ENCODE measurements at regions not wholly inside any gene's neighbourhood (a gene's known extent, or its start where the extent isn't known, plus 50 kb on each side); places are given as distances from the start of the nearest gene placed in this dataset.

- no peak for TF ChIP-seq POLR2A (IDR thresholded peaks at IDR 0.05)
- TF ChIP-seq EP300 (IDR thresholded peaks at IDR 0.05): no peak
- TF ChIP-seq, protein P1, sequence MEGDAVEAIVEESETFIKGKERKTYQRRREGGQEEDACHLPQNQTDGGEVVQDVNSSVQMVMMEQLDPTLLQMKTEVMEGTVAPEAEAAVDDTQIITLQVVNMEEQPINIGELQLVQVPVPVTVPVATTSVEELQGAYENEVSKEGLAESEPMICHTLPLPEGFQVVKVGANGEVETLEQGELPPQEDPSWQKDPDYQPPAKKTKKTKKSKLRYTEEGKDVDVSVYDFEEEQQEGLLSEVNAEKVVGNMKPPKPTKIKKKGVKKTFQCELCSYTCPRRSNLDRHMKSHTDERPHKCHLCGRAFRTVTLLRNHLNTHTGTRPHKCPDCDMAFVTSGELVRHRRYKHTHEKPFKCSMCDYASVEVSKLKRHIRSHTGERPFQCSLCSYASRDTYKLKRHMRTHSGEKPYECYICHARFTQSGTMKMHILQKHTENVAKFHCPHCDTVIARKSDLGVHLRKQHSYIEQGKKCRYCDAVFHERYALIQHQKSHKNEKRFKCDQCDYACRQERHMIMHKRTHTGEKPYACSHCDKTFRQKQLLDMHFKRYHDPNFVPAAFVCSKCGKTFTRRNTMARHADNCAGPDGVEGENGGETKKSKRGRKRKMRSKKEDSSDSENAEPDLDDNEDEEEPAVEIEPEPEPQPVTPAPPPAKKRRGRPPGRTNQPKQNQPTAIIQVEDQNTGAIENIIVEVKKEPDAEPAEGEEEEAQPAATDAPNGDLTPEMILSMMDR (IDR thresholded peaks at IDR 0.05): no peak
- H3K4me1 ChIP-seq: no peaks in the 10 kb centered on the region
- no peaks in the 10 kb centered on the region for H3K36me3 ChIP-seq
- no peak overlapping the region for H3K4me3 ChIP-seq
- H3K9me3 ChIP-seq: no peaks in the 10 kb centered on the region
- no peak for DNase-seq (ENCODE audit: low spot score in 2 of 2)
- WGBS, 2 donors: 85 to 92% methylated on average over 3 of the region's 3 CpGs
- H3K27me3 ChIP-seq: no peaks in the 10 kb centered on the region
- H3K27ac ChIP-seq: no peak overlapping the region
These were observed 345.1 kb downstream of the LMO4 start for GRCh38 chr1:87673748-87674147.

DNA sequence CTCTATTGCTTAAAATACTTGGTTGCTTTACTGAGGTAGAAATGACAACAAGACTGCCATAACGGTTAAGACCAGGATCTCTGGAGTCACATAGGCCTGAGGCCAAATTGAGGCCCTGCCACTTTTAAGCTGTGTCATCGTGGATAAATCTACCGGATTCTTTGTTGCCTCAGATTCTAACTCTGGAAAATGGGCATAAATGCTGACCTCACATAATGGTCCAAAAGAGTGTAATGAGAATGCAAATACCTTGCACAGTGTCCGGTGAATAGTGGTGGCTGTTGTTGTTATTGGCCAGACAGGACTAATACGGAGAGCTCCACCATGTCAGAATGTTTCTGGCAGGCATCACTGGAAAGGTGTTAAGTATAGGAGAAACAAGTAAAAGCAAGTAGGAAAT lies 346.1 kb downstream of the LMO4 start:
- DNase-seq (ENCODE audit: low spot score in 2 of 2): no peak
- no peak overlapping the region for H3K4me3 ChIP-seq
- H3K4me1 ChIP-seq: no peaks in the 10 kb centered on the region
- WGBS, 2 donors: 89 to 93% methylated on average over 5 of the region's 5 CpGs
- no peak overlapping the region for H3K27ac ChIP-seq
- no peaks in the 10 kb centered on the region for H3K27me3 ChIP-seq
- peaks cover 0 to 4% (median 0%) of the 10 kb centered on the region in 4 donors for H3K9me3 ChIP-seq
- TF ChIP-seq POLR2A (IDR thresholded peaks at IDR 0.05): no peak
- no peak for TF ChIP-seq EP300 (IDR thresholded peaks at IDR 0.05)
- TF ChIP-seq, protein P1 (IDR thresholded peaks at IDR 0.05): no peak
- H3K36me3 ChIP-seq: no peaks in the 10 kb centered on the region

DNA sequence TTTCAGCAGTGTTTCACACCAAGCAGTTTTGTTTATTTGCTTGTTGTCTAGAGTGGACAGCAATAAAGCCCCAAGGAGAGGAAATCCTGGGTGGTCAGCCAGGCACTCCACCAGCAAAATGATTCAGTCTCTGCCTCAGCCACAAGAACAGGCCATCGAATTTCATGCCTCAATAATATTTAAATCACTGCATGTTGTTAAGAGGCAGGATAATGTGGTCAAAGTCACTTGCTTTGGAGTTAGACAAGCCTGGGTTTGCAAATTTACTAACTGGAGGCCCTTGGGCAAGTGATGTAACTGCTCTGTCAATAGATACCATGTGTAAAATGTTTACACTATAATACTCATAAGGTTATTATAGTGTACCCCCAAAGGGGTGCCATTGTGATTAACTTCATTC lies 349.6 kb downstream of the LMO4 start:
- TF ChIP-seq EP300 (IDR thresholded peaks at IDR 0.05) (no peak), POLR2A (IDR thresholded peaks at IDR 0.05) (no peak)
- TF ChIP-seq, protein P1 (IDR thresholded peaks at IDR 0.05): no peak
- no peaks in the 10 kb centered on the region for H3K4me1 ChIP-seq
- no peak for DNase-seq (ENCODE audit: low spot score in 2 of 2)
- H3K36me3 ChIP-seq: no peaks in the 10 kb centered on the region
- H3K9me3 ChIP-seq: peaks cover 0 to 4% (median 0%) of the 10 kb centered on the region in 4 donors
- no peak overlapping the region for H3K4me3 ChIP-seq
- no peak overlapping the region for H3K27ac ChIP-seq
- 23% methylated on average over 1 of the region's 1 CpG for WGBS, 2 donors
- H3K27me3 ChIP-seq: no peaks in the 10 kb centered on the region

DNA sequence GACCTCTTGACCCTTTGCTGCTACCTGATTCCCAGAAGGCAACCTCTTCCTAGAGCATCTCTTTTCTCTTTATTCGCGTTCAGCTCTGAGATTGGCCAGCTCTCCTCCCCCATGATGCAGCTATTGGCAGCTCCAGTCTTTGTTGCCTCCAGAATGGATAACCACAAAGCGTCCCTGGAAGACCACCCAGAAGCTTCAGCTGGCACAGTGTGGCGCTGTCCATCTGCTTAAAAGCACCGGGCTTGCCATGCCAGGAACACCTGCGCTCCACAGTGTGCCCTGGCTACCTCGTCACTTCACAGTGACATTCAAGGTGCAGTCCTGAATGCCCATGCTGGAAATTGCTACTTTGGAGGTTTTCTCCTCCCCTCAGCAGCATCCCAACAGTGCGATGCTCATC lies 353.9 kb downstream of the LMO4 start:
- peaks cover 0 to 13% (median 0%) of the 10 kb centered on the region in 4 donors for H3K4me1 ChIP-seq
- DNase-seq (ENCODE audit: low spot score in 2 of 2): no peak
- TF ChIP-seq POLR2A (IDR thresholded peaks at IDR 0.05) (no peak), EP300 (IDR thresholded peaks at IDR 0.05) (no peak)
- TF ChIP-seq, protein P1 (IDR thresholded peaks at IDR 0.05): no peak
- H3K27me3 ChIP-seq: no peaks in the 10 kb centered on the region
- no peaks in the 10 kb centered on the region for H3K36me3 ChIP-seq
- H3K4me3 ChIP-seq: no peak overlapping the region
- WGBS, 2 donors: 85 to 88% methylated on average over 8 of the region's 8 CpGs
- peaks cover 0 to 4% (median 0%) of the 10 kb centered on the region in 4 donors for H3K9me3 ChIP-seq
- H3K27ac ChIP-seq: no peak overlapping the region

DNA sequence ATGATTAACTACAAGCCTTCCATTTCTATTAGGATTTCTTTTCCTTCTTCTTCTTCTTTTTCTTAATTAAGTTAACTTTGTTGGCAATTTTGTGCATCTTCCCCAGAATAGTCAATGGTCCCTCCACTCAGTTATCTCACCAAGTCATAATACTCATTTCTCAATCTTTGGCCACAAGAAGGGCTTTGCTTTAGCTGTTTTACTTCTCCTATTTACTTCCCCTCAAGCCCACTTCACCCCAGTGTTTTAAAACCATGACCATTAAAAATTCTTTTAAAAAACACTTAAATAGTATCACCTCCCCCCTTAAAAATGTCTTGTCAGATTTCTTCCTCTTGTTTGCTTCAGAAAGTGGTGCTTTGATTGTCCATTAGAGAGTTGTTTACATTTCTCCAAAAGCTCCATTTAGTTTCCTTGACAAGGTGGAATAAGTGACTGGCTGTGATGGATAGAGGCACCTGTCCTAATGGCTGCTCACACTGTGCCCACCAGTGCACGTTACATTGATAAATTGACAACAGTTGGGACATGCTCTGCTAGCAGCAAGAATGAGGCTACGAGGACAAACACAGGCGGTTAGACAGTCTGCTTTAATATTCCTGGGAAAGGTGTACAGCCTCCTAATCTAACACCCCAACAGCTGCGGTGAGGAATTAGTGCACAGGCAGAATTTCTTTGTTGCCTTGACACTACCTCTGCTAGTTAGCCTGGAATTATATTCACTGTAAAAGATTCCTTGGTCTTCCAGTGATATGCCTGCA lies 354.7 kb downstream of the LMO4 start:
- Histone ChIP-seq H3K9me3 (peaks cover 0 to 4% (median 0%) of the 10 kb centered on the region in 4 donors), H3K27ac (peak overlapping the region in 1 of 4 donors; percentile 55), H3K4me1 (peaks cover 0 to 13% (median 0%) of the 10 kb centered on the region in 4 donors), H3K36me3 (no peaks in the 10 kb centered on the region), H3K4me3 (peak overlapping the region in 2 of 4 donors; percentile 39 to 52), H3K27me3 (no peaks in the 10 kb centered on the region)
- no peak for DNase-seq (ENCODE audit: low spot score in 2 of 2)
- no peak for TF ChIP-seq EP300 (IDR thresholded peaks at IDR 0.05)
- no peak for TF ChIP-seq POLR2A (IDR thresholded peaks at IDR 0.05)
- TF ChIP-seq, protein P1 (IDR thresholded peaks at IDR 0.05): no peak
- 88 to 91% methylated on average over 4 of the region's 4 CpGs for WGBS, 2 donors
